ENCODE measurements at regions not wholly inside any gene's neighbourhood (a gene's known extent, or its start where the extent isn't known, plus 50 kb on each side); places are given as distances from the start of the nearest gene placed in this dataset.

- intact Hi-C loops (cut with micrococcal nuclease), result no loop called here
- H3K4me2 ChIP-seq (ENCODE audit: low read length), result no peak overlapping the region
- H3K79me2 ChIP-seq (ENCODE audit: insufficient read depth, low read length), result no peaks in the 10 kb centered on the region
- DNase-seq (ENCODE audit: low read depth, low spot score) (no peak), ATAC-seq (no peak)
- H2AFZ ChIP-seq (ENCODE audit: low read depth, low read length, poor library complexity, severe bottlenecking), result no peak overlapping the region
- H3K9ac ChIP-seq (ENCODE audit: low read length), result no peak overlapping the region
- H4K20me1 ChIP-seq (ENCODE audit: insufficient read depth), result no peaks in the 10 kb centered on the region
- POLR2A ChIA-PET, result no interaction called here
- no peak overlapping the region for H3K27ac ChIP-seq (ENCODE audit: low read depth, low read length)
- no peaks in the 10 kb centered on the region for H3K27me3 ChIP-seq (ENCODE audit: insufficient read depth, low read length)
- H3K9me2 ChIP-seq (ENCODE audit: insufficient read depth), result no peaks in the 10 kb centered on the region
- BruUV-seq (replicated peaks), result no TSS peak
- no peak overlapping the region for H3K4me3 ChIP-seq (replicated peaks in 1 of 2; ENCODE audit: low read depth in 1 of 2, low read length in 2 of 2)
- TF ChIP-seq SRF (IDR thresholded peaks at IDR 0.05; ENCODE audit: low read depth) (no peak), EGR1 (IDR thresholded peaks at IDR 0.05; ENCODE audit: low read depth) (no peak), RAD21 (IDR thresholded peaks at IDR 0.05; ENCODE audit: low read depth) (no peak), REST (IDR thresholded peaks at IDR 0.05; ENCODE audit: low read depth) (no peak), MAX (IDR thresholded peaks at IDR 0.05) (no peak), ZFX (IDR thresholded peaks at IDR 0.05) (no peak), CEBPB (IDR thresholded peaks at IDR 0.05; ENCODE audit: low read depth) (no peak), SP1 (IDR thresholded peaks at IDR 0.05; ENCODE audit: low read depth) (no peak), CBX3 (IDR thresholded peaks at IDR 0.05; ENCODE audit: low read depth) (no peak), CTCF (IDR thresholded peaks at IDR 0.05 in 2 of 3, conservative IDR thresholded peaks at IDR 0.05 in 1 of 3; ENCODE audit: borderline replicate concordance in 1 of 3, insufficient read depth in 1 of 3, low read depth in 2 of 3, low read length in 2 of 3) (no peak), EZH2 (IDR thresholded peaks at IDR 0.05) (no peak), SIN3A (IDR thresholded peaks at IDR 0.05; ENCODE audit: low read depth) (no peak), YY1 (IDR thresholded peaks at IDR 0.05; ENCODE audit: extremely low read depth, insufficient replicate concordance, low read depth, low read length) (no peak), JUND (IDR thresholded peaks at IDR 0.05) (no peak), POLR2A (IDR thresholded peaks at IDR 0.05; ENCODE audit: borderline replicate concordance, extremely low read depth, insufficient read depth, insufficient read length) (no peak), EZH2phosphoT487 (IDR thresholded peaks at IDR 0.05; ENCODE audit: borderline replicate concordance) (no peak), TCF7L2 (IDR thresholded peaks at IDR 0.05; ENCODE audit: borderline replicate concordance, extremely low read depth, insufficient read depth, insufficient read length) (no peak), ZBTB33 (IDR thresholded peaks at IDR 0.05; ENCODE audit: extremely low read depth, insufficient replicate concordance, low read length) (no peak), FOSL1 (IDR thresholded peaks at IDR 0.05; ENCODE audit: low read depth) (no peak), ELF1 (IDR thresholded peaks at IDR 0.05; ENCODE audit: borderline replicate concordance, low read depth) (no peak)
- RAD21 ChIA-PET (ENCODE audit: low non-redundant PET in 1 of 2, low total read pairs in 2 of 2, uncharacterized antibody in 2 of 2, unreplicated experiment in 2 of 2), result no interaction called here
- no peaks in the 10 kb centered on the region for H3K36me3 ChIP-seq (ENCODE audit: control insufficient read depth in 1 of 2, insufficient read depth in 2 of 2, low read length in 2 of 2)
- CTCF ChIA-PET, result no interaction called here
- H3K4me1 ChIP-seq (ENCODE audit: control insufficient read depth in 1 of 2, insufficient read depth in 2 of 2, low read length in 2 of 2), result no peaks in the 10 kb centered on the region
- no peaks in the 10 kb centered on the region for H3K9me3 ChIP-seq (ENCODE audit: control insufficient read depth in 1 of 2, insufficient read depth in 1 of 2, low read depth in 1 of 2, low read length in 2 of 2)
Measured at GRCh38 chr2:144673456-144673855, 153.5 kb upstream of the ZEB2 start.
